ENCODE measurements at regions not wholly inside any gene's neighbourhood (a gene's known extent, or its start where the extent isn't known, plus 50 kb on each side); places are given as distances from the start of the nearest gene placed in this dataset.

GRCh38 chr1:217089361-217090014, 366.3 kb upstream of the ESRRG start:
- TF ChIP-seq MLX (CRISPR knock-in tag; conservative IDR thresholded peaks at IDR 0.05) (no peak), MLLT1 (IDR thresholded peaks at IDR 0.05) (no peak), CTCF (IDR thresholded peaks at IDR 0.05 in 2 of 3, conservative IDR thresholded peaks at IDR 0.05 in 1 of 3; ENCODE audit: insufficient read depth in 2 of 3, low read depth in 1 of 3, low read length in 3 of 3) (no peak), ZBTB7A (IDR thresholded peaks at IDR 0.05; ENCODE audit: borderline replicate concordance, control insufficient read depth, low read depth, low read length) (no peak), EZH2 (IDR thresholded peaks at IDR 0.05; ENCODE audit: borderline replicate concordance, low read depth, low read length) (no peak)
